A673 (cell line): ENCODE measurements at regions not wholly inside any gene's neighbourhood (a gene's known extent, or its start where the extent isn't known, plus 50 kb on each side); places are given as distances from the start of the nearest gene placed in this dataset.
"Not testable (repeated sequence)": the region's sequence is repeated elsewhere in the genome, so short reads cannot be mapped to it uniquely, and the experiment has no call there.

Source experiments
- BruUV-seq: library from RNA; stranded (reverse); fragments of 400-500 nt; replicated peaks from 2 replicates; lab custom pipeline; 2021; lab: Mats Ljungman, UMichigan
- CTCF ChIA-PET: fragments of 300-600 bp; sonication (Branson Sonifier 250); formaldehyde crosslinking; loops from one replicate; lab custom pipeline; 2022; ENCODE audit warnings: antibody characterized with exemption; lab: Charles Lee
- POLR2A ChIA-PET: fragments of 300-600 bp; sonication (Branson Sonifier 250); formaldehyde crosslinking; loops from one replicate; lab custom pipeline; 2022; ENCODE audit warnings: antibody characterized with exemption; ENCODE audit not compliant: low non-redundant PET; lab: Charles Lee
- DNase-seq: peaks from one replicate; pipeline ENCODE4 v3.0.0-alpha.2; 2015; ENCODE audit warnings: low spot score
- H3K27ac ChIP-seq: fragments of 200-600 bp; sonication (generic); 2 replicates; pipeline ENCODE4 v1.5.1; 2016; ENCODE audit warnings: mixed run types, low read depth, mild to moderate bottlenecking, mixed read lengths, antibody characterized with exemption, low read length; ENCODE audit not compliant: poor library complexity, severe bottlenecking
- H3K27me3 ChIP-seq: fragments of 200-600 bp; sonication (generic); replicated peaks from 2 replicates; pipeline ENCODE4 v1.6.1; 2017; ENCODE audit warnings: mixed run types, low read depth, mild to moderate bottlenecking, mixed read lengths, antibody characterized with exemption, low read length; ENCODE audit not compliant: insufficient read depth, poor library complexity
- H3K36me3 ChIP-seq: fragments of 200-600 bp; sonication (generic); 2 replicates; pipeline ENCODE4 v1.6.1; 2016; ENCODE audit warnings: mixed run types, mild to moderate bottlenecking, mixed read lengths, antibody characterized with exemption, low read length; ENCODE audit not compliant: insufficient read depth, poor library complexity, severe bottlenecking
- H3K4me1 ChIP-seq: fragments of 200-600 bp; sonication (generic); 2 replicates; pipeline ENCODE4 v1.6.1; 2017; ENCODE audit warnings: mixed run types, mild to moderate bottlenecking, mixed read lengths, antibody characterized with exemption, low read length; ENCODE audit not compliant: insufficient read depth, poor library complexity, severe bottlenecking
- H3K4me3 ChIP-seq: fragments of 200-600 bp; sonication (generic); 2 replicates; pipeline ENCODE4 v1.5.1; 2016; ENCODE audit warnings: low read depth, mixed run types, mild to moderate bottlenecking, mixed read lengths, low read length; ENCODE audit not compliant: poor library complexity, severe bottlenecking
- H3K9me3 ChIP-seq: fragments of 200-600 bp; sonication (generic); 2 replicates; pipeline ENCODE4 v1.6.1; 2016; ENCODE audit warnings: mixed run types, low read depth, mild to moderate bottlenecking, mixed read lengths, antibody characterized with exemption, low read length; ENCODE audit not compliant: poor library complexity, severe bottlenecking
- EZH2 ChIP-seq: fragments of 200-600 bp; sonication (generic); IDR thresholded peaks from 2 replicates; pipeline ENCODE4 v1.6.1; 2017; ENCODE audit warnings: borderline replicate concordance, low read depth, mild to moderate bottlenecking, mixed read lengths, antibody characterized with exemption, low read length; ENCODE audit not compliant: poor library complexity, severe bottlenecking
- intact Hi-C: fragments of 100-400 bp; cut with micrococcal nuclease; formaldehyde crosslinking; loops from one replicate; pipeline ENCODE4 v1.10.0; 2022; ENCODE audit not compliant: unreplicated experiment
- TF ChIP-seq, protein P1 (sequence below): fragments of 300-800, 200-600 bp; sonication (generic); conservative IDR thresholded peaks from 2 replicates; pipeline ENCODE4 v1.5.1; 2017; ENCODE audit warnings: low read depth, mild to moderate bottlenecking, antibody characterized with exemption, low read length, moderate library complexity, mixed read lengths

DNA sequence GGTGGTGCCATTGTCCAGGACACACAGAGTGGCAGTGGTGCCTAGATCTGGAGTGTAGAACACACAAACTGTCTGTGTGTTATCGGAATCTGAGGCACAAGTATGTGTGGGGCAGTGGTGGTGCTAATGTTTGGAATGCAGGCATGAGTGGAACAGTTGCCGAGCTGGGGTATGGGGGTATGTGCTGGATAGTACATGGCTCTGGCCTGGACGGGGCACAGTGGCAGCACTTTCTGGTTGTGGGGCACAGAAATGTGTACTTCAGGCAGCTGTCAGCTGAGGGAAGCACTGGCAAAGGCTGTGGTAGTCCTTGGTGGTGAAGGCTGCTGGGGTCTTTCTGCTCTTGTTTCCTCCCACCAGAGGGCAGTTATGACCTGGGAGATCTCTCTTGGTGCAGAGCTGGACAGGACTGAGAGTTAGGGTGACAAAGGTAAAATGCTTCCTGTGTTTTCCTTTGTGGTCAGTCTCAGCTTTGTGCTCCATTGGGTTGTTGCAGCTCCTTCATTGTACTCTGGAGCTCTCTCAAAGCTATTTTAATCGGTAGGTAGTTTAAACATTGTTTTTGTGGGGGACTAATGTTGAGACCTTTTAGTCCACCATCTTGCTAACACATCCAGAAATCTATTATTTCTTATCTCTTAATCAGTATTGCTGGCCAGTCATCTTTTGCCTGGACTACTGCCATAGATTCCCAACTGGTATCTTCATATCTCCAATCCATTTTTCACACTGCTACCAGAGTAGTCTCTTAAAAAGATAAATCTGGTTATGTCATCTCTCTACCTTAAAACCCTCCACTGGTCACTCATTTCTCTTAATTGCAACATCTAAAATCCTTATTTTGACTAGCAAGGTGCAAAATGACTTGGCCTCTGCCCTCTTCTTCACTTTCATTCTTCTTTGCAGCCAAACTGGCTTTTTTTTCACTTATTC, 83.9 kb upstream of the NBPF4 start:
- Histone ChIP-seq H3K9me3 (no peaks in the 10 kb centered on the region), H3K27me3 (peaks cover 13% of the 10 kb centered on the region), H3K27ac (no peak overlapping the region), H3K36me3 (no peaks in the 10 kb centered on the region), H3K4me3 (no peak overlapping the region), H3K4me1 (no peaks in the 10 kb centered on the region)
- ChIA-PET POLR2A (no interaction called here), CTCF (interaction anchor here (0.6 kb wide), 1 partner anchor 9 kb away, joined by 6 read pairs; no protein-coding TSS in a partner anchor)
- intact Hi-C loops, result no loop called here
- peak; percentile 19 for DNase-seq
- TF ChIP-seq, protein P1, sequence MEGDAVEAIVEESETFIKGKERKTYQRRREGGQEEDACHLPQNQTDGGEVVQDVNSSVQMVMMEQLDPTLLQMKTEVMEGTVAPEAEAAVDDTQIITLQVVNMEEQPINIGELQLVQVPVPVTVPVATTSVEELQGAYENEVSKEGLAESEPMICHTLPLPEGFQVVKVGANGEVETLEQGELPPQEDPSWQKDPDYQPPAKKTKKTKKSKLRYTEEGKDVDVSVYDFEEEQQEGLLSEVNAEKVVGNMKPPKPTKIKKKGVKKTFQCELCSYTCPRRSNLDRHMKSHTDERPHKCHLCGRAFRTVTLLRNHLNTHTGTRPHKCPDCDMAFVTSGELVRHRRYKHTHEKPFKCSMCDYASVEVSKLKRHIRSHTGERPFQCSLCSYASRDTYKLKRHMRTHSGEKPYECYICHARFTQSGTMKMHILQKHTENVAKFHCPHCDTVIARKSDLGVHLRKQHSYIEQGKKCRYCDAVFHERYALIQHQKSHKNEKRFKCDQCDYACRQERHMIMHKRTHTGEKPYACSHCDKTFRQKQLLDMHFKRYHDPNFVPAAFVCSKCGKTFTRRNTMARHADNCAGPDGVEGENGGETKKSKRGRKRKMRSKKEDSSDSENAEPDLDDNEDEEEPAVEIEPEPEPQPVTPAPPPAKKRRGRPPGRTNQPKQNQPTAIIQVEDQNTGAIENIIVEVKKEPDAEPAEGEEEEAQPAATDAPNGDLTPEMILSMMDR, result peak; percentile 24; the same call in 1 of the 2 replicates
- TF ChIP-seq EZH2, result no peak
- BruUV-seq, result no TSS peak

DNA sequence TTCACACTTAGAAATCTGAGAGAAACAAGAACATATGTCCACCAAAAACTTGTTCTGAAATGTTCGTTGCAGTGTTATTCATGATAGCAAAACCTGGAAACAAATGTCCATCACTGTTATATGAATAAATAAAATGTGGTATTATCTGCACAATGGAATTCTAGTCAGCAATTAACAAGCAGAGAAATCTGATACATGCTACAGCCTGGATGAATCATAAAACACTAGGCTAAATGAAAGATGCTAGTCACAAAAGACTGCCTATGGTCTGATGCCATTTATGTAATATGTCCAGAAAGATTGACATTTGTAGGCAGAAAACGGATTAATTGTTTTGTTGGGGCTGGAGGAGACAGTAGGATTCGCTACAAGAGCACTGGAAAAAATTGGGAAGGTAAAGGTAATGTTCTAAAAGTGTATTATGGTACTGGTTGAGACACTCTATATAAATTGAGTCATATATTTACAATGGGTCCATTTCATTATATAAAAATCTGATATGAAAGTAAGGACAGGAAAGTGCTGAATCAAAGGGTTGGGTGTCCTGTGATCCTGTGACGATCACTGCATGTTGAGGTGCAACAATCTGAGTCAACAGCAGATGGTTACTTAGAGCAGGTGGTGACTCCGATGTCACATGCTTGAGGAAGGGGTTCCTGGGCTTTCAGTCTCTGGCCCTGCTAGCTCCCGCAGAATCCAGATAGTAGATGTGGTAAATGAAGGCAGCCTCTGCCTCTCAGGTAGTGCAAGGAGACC, 102.1 kb upstream of the NBPF4 start:
- no peaks in the 10 kb centered on the region for H3K9me3 ChIP-seq
- no peaks in the 10 kb centered on the region for H3K4me1 ChIP-seq
- POLR2A ChIA-PET, result no interaction called here
- BruUV-seq, result no TSS peak
- TF ChIP-seq, protein P1, result no peak
- intact Hi-C loops, result no loop called here
- no peak for DNase-seq
- H3K36me3 ChIP-seq, result no peaks in the 10 kb centered on the region
- no peaks in the 10 kb centered on the region for H3K27me3 ChIP-seq
- CTCF ChIA-PET, result no interaction called here
- no peak overlapping the region for H3K27ac ChIP-seq
- no peak overlapping the region for H3K4me3 ChIP-seq

DNA sequence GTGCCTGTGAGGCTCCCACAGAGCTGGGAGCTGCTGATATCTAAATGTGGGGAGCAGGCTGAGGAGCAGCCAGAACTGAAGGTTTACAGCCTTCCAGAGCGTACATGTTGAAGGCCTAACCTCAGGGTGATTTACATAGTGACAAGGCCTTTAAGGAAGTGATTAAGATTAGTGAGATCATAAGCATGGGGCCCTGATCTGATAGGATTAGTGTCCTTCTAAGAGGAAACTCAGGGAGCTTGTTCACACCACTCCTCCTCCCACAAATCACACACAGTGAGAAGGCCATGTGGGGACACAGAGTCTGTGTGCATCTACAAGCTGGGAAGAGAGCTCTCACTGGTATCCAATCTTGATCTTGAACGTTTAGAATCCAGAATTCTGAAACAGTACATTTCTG, 92.3 kb upstream of the NBPF6 start:
- no peak overlapping the region for H3K4me3 ChIP-seq
- no TSS peak for BruUV-seq
- ChIA-PET POLR2A (no interaction called here), CTCF (no interaction called here)
- H3K4me1 ChIP-seq, result no peaks in the 10 kb centered on the region
- H3K9me3 ChIP-seq, result no peaks in the 10 kb centered on the region
- intact Hi-C loops, result no loop called here
- H3K27ac ChIP-seq, result no peak overlapping the region
- H3K36me3 ChIP-seq, result no peaks in the 10 kb centered on the region
- peak; percentile 18 for DNase-seq
- TF ChIP-seq, protein P1, result no peak
- TF ChIP-seq EZH2, result no peak
- H3K27me3 ChIP-seq, result peaks cover 6% of the 10 kb centered on the region

DNA sequence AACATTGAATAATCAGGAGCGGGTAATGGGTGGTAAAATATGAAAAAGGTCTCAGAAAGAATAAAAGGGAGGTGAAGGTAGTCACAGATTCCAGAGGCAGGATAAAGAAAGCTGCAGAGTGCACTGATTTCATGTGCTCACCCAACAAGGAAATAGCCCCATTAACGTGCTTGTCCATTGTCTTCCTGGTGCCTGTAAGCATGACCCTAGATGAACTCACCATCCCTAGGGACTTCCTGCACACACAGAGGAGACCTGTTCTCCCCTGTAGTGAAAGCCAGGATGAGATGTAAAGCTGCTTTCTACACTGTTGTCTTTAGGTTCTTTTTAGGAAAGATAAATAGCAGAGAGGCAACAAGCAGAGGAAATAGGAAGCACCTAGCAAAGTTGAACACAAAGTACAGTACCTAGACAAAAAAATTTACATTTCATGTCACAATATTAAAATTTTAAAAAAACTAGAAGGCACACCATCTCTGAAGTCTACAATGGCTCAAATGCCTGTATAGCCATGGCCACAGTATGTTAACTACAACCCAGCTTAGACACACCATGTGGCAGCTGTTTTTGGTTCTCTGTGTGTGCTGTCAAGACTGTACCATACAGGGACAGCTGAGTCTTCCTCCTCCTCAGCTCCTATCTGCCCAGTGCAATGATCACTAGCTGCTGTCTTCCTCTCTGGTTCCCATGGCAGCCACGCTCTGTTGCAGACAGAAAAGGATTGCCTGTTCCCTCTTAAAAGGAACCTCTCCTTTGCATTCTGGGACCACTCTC, 69.9 kb upstream of the NBPF6 start:
- not testable (repeated sequence) for BruUV-seq

More for the DNA sequence above, 69.9 kb upstream of the NBPF6 start:
- DNase-seq, H3K27me3 ChIP-seq, H3K36me3 ChIP-seq, H3K4me3 ChIP-seq, H3K27ac ChIP-seq, CTCF ChIA-PET, H3K4me1 ChIP-seq, H3K9me3 ChIP-seq, intact Hi-C loops, POLR2A ChIA-PET: not testable (repeated sequence)
